Dermis blood vessel endothelial cell (primary cell): ENCODE measurements at regions not wholly inside any gene's neighbourhood (a gene's known extent, or its start where the extent isn't known, plus 50 kb on each side); places are given as distances from the start of the nearest gene placed in this dataset.

Experiments
- DNase-seq: peaks from one replicate; pipeline ENCODE4 v3.0.0; 2010

DNA sequence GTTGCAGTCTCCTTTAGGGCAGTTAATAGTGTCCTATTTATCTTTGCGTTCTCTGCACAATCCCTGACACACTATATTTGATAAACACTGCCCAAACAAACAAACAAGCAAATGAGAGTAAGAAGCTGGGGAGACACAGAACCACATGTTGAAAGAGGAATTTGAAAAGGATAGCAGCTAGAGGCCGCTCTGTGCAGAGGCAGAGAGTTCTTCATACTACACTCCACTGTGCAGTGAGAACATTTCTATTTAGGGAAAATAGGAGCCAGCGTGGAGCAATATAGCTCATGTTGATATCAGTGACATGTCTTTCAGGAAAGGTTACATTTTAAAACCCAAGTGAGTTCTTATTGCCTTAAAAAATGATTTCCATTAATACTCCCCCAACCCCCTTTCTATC lies 140.3 kb upstream of the SEL1L start:
- DNase-seq = no peak

DNA sequence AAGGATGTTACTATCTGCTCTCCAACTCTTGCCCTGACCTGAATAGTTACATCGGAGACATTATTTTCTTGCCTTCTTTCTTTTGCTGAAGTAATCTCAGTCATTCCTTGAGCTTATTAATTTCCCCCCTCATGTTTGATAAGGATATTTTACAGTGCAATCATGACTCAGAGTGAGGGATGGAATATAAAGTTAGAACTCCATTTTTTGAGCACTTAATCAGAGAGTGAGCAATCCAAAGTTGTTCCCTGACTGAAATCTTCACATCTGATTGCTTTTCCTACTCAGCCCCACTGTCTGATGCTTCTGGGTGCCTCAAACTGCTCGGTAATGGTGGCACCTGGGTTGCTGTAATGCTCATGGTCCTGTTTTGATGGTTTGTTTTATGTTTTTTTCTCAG lies 142.7 kb upstream of the SEL1L start:
- no peak for DNase-seq

DNA sequence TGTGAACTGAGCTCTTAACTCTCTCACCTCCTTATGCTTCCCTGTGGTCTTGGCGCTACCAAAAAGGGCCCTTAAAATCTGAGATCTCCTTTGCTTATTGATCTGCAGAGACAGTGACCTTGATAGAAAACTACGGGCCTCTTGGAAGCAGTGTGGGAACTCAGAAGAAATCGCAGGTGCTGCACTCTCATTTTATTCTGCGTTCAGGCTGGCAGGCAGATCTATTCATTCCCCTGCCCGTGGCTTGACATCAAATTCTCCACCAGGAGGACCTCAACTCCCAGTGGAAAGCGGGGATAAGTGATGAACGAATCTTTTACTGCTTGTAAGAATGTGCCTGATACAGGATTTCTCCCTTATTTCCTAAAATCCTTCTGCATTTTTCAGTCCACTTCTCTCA lies 143.2 kb upstream of the SEL1L start:
- no peak for DNase-seq

GRCh38 chr14:81677736-81678135 lies 144.1 kb upstream of the SEL1L start:
- DNase-seq = no peak

DNA sequence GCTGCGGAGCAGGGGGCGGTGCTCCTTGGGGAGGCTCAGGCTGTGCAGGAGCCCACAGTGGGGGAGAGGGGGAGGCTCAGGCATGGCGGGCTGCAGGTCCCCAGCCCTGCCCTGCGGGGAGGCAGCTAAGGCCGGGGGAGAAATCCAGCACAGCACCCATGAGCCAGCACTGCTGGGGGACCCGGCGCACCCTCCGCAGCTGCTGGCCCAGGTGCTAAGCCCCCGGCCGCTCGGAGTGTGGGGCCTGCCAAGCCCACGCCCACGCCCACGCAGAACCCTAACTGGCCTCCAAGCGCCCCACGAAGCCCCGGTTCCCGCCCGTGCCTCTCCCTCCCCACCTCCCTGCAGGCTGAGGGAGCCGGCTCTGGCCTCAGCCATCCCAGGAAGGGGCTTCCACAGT lies 145.6 kb upstream of the SEL1L start:
- DNase-seq = no peak

- no peak for DNase-seq
Observed at GRCh38 chr14:81681541-81681940, 147.9 kb upstream of the SEL1L start.

DNA sequence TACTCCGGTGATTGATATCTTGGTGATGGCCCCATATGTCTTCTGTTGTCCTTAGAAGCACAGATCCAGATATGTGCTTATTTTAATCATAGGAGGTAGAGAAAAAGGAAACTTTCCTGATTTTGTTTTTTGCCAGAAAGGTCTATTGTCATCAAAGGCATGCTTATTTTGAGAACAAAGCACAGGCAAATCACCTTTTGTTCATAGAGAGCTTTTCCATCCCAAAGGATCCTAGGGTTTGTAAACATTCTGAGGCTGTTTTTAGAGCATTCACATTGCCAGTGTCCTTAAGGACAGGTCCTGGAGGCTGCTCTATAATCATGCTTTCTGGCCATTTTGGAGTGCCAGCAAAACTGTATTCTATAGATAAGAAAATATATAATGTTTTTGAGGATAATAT lies 148.5 kb upstream of the SEL1L start:
- DNase-seq = no peak

GRCh38 chr14:81682701-81683100 lies 149.0 kb upstream of the SEL1L start:
- DNase-seq = no peak

GRCh38 chr14:81684696-81685095 lies 151.0 kb upstream of the SEL1L start:
- DNase-seq = no peak

DNA sequence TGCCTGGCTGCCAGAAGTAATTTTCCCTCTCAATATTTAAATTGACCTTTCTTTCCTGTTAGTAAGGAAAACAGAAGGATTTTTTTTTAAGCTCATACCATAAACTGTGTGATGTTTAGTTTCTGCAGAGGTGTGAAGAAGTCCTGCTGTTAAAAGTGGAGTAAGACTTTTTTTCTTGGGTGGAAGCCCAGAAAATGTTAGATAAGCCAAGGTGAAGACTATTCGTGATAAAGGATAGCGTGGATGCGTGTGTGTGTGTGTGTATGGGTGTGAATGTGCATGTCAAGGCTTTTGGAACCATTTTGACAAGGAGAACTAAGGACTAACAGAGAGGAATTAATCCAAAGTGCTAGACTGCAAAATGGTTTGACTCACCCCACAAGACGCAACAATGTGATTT lies 152.9 kb upstream of the SEL1L start:
- DNase-seq = no peak

GRCh38 chr14:81691931-81692330 lies 158.3 kb upstream of the SEL1L start:
- no peak for DNase-seq

GRCh38 chr14:81694419-81694818 lies 160.8 kb upstream of the SEL1L start:
- no peak for DNase-seq

DNA sequence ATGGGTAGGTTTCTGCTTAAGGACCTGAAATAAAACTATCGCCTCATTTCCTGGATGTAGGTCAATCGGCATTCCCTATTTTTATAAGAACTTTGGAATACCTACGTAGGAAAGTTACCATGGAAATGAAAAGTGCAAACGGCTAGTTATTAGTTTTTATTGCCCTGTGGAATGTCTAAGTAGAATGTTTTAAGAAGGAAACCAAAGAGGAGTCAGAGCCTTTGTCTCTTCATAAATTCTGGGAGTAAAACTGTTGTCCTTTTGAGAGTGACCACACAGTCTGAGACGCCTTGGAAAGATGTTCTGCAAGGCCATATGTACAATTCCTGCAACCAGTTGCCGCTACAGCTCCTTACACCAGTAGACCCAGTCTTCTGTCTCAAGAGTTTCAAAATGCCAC lies 176.0 kb upstream of the SEL1L start:
- DNase-seq = no peak

DNA sequence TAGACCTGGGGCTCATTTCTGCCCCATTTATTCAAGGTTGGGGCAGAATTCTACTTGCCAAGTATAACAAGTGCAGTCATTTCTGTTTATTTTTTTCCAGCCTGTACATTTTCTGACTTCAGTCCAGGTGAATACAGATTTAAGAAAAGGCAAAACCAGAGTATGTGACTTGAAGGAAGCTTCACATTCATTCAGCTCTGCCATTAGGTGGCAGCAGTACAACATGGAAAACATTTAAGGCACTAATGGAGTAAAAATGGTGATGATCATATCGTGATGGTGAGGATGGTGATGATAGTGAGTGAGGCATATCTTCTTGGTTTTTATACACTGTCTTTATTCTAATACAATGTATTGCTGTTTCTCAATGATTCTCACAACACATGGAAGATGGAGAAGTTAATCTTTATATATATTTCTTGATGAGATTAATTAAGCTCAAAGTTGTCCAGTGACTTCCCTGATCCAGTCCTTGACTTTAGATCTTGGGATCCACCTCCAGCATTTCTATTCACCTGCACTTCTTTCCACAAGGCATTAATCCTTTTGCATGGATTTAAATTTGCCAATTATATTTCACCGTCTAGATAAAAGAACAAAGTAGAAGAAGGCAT lies 176.7 kb upstream of the SEL1L start:
- peak; percentile 13 for DNase-seq

GRCh38 chr14:81715731-81716130 lies 182.1 kb upstream of the SEL1L start:
- DNase-seq = no peak

- no peak for DNase-seq
Observed at GRCh38 chr14:81716953-81717352, 183.3 kb upstream of the SEL1L start.

DNA sequence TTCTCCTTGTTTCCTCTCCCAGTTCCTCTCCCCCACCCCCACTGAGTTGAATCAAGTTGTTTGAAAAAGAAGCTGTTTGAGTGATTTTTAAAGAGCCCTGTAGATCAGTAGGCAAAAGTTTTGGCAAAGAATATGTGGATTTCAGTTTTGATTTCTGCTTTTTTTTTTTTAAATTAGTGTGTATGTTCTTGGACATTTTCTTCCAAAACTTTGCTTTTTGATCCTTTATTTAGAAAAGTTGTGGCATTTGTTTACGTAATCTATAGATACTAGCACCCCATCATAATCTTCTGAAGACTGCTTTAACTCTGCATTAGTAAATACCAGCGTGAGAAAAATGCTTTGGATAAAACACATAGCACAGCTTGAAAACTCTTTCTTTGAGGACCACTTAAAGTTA lies 190.3 kb upstream of the SEL1L start:
- DNase-seq = no peak

DNA sequence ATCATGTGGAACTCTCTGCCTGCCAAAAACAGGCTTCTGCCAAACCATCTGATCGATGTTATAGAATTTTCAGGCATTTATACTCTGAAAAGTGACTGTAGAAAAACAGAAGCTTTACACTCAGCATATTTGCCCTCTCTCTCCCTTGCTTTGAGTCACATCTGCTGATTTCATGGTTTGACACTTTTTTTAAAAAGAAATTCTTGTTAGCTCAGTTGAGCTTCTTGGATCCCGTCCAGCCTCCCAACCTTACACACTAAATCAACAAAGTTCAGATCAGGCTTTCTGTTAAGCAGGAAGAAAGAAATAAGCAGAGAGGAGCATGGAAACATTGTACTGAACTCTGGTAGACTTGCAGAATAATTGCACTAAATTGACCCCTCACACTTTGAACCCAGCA lies 193.6 kb upstream of the SEL1L start:
- no peak for DNase-seq

DNA sequence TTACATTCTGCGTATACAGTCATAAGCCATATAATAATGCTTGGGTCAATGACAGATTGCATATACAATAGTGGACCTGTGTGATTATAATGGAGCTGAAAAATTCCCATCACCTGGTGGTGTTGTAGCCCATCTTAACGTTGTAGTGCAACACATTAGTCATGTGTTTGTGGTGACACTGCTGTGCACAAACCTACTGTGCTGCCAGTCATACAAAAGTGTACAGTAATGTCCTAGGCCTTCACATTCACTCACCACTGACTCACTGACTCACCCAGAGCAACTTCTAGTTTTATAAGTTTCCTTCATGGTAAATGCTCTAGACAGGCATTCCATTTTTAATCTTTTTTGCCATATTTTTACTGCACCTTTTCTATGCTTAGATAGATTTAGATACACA lies 194.8 kb upstream of the SEL1L start:
- DNase-seq = no peak

GRCh38 chr14:81729622-81730021 lies 196.0 kb upstream of the SEL1L start:
- DNase-seq = no peak

DNA sequence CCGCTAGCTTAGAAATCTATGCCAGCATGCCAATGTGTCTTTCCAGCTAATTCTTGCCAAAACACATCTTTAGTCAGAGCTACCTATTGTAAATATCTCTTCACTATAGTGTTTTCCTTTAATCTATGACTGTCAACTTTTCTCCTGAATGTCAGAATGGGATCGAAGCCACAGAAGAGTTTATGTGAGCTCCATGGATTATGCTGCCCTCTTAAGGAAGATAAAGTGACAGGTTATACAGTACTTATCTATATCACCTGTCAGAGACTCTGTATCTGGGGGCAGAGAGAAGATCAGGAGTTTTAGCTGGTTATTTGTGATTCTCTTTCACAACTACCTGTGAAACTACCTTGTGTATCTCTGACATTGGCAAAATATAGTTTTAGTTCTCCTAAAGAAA lies 204.3 kb upstream of the SEL1L start:
- no peak for DNase-seq

DNA sequence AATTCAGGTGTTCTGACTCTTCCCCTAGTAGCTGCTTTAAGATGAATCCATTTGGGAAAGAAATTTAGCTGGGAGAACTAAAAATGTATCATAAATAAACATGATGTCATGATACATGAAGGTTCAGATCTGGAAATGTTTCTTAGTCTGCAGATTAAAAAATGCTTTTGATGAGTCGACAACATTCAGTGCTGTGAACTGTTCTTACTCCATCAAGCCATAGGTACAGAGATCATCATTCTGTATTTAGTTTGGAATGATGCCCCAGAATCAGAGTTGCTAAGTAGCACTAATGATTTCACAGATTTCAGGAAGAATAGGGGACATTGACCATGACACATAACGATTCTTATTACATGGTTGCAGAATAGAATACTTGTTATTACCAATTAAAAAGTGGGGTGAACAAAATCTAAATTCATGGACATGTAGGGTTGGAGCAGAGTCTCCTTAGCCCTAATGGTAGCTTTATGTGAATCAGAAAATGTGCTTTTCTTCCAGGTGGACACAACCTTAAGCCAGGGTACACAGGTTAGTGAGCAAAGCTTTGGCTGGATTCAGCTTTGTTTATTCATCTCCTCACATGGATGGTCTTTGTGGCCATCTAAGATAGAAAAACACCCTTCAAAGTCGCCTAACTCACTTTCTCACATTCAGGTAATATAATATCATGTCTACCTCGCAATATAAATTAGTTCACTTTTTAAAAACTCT lies 205.4 kb upstream of the SEL1L start:
- no peak for DNase-seq

GRCh38 chr14:81743605-81744004 lies 210.0 kb upstream of the SEL1L start:
- no peak for DNase-seq

DNA sequence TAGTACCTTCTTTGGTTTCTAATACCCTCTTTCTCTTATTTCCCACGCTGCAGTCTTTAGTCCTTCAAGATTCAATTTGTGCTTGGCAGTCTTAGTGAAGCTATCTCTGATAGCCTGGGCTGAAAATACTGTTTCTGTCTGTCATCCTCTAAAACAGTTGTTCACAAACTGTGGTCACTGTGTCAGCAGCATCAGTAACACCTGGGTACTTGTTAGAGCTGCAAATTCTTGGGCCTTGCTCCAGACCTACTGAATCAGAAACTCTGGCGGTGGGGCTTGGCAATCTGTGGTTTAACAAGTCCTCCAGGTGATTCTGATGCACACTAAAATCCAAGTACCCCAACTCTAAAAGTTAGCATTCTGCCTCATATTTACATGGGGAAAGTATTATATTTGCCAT lies 217.5 kb upstream of the SEL1L start:
- no peak for DNase-seq

GRCh38 chr14:81759541-81759940 lies 225.9 kb upstream of the SEL1L start:
- no peak for DNase-seq
